NCI-H226 (cell line): ENCODE measurements at regions not wholly inside any gene's neighbourhood (a gene's known extent, or its start where the extent isn't known, plus 50 kb on each side); places are given as distances from the start of the nearest gene placed in this dataset.
A peak's percentile ranks its signal among the peaks of the same experiment; 100 is the strongest.

Experiments used
- DNase-seq: peaks from one replicate; pipeline ENCODE4 v3.0.0-alpha.2; 2015

DNA sequence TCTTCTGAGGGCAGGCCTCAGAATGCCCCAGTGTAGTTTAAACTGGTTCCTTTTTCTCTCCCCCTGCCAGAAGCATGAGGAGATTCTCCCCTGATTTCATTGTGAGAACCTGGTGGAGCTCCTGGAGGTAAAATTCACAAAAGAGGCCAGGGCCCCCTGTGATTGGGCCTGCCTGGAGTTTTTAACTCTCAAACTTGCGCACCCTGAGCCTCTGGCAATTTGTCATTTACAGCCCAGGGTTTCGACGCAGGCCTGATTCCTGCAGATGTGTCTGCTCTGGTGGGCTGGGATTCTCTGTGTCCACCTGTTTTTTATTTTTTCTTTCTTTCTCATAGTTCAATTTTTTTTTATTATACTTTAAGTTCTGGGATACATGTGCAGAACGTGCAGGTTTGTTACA is 157.9 kb downstream of the ASB1 start:
- no peak for DNase-seq

DNA sequence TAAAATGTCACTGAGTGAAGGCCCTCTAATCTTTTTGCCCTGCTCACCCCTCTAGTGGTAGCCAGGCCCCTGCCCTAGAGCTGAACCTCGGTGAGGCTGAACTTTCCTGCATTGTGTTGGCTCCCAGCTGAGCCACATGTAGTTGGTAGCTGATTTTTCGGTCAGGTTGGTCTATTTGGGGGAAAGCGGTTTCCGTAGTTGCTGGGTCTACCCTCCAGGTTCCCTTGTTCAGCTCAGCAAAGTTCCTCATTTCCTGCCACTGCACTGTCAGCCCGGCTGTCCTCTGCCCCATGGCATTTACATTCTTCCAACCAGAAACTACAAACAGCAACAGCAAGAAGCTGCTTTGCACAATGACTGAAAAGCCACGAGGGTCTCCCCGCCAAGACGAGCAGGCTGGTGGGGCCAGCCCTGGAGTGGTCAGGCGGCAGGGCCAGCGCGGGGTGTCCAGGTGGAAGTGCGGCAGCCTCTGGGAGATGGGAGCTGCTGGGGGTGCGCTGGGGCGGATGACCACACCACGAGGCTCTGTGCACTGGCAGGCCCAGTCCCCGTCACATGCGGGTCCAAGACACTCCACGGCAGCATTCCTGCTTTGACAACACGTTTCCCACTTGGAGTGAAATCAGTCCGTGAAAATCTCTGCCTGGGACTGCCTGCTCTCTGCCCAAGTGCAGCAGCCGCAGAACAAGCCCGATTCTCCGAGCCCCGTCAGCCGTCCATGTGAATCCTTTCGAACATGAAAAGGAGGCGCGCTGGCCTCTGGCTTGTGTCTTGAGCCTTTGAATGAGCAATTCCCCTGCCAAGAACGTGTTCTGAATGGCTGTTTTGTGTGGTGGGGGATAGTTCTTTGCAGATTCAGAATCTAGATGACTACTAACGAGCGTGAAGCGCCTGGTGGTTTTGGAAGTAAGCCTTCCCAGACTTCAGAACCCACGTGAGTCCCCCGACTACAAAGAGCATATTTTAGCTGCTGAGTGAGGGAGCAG is 159.4 kb downstream of the ASB1 start:
- DNase-seq = no peak

DNA sequence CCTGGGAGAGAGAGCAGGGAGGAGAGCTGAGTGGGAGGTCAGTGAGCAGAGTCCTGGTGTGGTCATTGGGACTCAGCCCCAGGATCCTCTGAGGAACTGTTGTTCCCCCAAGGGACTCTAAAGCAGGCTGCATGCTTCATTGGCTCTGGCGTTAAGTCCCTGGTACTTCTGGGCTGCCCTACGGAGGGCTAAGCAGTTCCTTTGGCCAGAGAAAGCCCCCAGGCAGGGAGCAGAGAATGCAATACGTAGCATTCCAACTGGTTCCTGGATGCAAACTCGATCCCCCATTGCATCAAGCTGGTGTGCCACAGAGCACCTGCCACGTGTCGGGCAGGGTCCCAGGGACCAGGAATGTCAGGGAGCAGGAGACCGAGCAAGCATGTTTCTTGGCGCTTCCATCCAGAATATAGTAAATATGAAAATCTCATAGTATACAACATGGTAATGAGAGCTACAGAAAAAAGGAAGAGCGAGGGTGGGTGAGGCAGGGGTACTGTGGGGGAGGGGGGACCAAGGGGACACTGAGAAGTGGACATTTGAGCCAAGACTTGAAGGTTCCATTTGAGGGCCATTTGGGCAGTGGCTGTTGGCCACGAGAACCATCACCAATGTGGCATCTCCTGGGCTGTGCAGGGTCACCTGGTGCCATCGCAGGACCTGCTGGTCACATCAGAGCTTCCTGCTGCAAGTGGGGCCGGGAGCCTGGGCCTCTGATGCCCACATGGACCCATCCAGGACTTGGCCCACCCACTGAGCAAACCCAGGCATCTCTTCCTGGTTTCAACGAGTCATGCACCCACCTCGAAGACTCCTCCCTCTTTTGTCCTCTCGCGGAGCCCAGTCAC is 160.4 kb downstream of the ASB1 start:
- DNase-seq = no peak

DNA sequence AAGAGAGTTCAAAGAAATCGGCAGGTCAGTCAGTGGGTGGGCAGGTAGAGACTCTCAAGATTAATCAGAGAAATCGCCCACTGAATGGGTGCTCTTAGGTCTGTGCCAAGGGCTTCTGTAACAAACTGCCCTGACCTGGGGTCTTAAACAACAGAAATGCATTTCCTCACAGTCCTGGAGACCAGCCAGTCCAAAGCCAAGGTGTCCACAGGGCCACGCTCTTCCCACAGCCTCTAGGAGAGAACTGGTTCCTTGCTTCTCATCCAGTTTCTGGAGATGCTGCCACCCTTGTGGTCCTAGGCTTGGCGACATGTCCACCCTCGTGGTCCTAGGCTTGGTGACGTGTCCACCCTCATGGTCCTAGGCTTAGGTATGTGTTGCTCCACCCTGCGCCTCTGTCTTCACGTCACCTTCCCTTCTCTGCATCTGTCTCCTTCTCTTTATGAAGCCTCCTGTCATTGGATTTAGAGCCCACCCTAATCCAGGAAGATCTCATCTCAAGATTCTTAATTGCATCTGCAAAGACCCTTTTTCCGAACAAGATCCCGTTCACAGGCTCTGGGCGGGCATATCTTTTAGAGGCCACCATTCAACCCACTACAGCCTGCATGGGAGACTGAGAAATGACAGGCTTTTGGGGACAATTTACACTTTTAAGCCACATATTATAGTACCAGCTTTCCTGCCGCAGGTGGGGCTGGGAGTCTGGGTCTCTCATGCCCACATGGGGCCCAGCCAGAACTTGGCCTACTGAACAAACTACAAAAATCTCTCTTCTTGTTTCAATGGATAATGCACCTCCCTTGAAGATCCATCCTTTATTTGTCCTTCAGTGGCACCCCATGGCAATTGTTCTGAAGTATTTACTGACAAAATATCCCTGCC is 161.3 kb downstream of the ASB1 start:
- DNase-seq = no peak

DNA sequence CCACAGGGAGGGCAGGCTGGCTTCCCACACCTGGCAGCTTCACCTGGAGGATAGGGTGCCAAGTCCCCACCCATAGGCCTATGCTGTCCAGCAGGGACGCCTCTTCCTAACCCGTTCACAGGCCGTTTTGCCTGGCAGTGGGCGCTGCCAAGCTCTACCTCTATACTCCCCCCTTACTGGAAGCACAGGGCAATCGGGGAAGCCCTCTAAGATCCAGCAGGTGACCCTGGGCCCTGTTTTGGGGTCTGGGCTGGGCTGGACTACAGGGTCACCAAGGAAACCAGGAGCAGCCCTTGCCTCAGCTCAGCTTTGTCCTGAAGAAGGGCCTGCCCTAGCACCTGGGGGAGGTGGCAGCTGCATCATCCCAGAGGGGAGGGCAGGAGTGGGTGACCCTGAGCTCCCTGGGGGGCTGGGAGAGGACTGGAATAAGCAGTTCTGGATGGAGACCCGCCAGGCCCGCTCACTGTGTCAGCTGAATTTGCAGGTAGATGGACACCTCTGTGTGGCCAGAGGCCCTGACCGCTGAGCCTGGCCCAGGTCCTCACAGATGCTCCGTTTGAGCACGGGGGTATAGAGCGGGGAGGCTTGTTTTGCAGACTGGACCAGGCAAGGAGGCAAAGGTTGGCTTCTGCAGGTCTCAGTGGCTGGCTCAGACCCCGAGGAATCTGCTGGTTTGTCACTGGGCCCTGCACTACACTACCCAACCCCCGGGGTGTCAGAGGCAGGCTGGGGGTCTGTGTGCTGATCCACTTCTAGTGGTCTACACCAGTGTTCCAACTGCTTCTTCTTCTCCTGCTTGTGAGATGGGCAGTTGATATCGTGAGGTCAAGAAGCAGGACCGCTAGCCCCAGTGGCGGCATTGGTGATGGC is 163.1 kb downstream of the ASB1 start:
- no peak for DNase-seq

DNA sequence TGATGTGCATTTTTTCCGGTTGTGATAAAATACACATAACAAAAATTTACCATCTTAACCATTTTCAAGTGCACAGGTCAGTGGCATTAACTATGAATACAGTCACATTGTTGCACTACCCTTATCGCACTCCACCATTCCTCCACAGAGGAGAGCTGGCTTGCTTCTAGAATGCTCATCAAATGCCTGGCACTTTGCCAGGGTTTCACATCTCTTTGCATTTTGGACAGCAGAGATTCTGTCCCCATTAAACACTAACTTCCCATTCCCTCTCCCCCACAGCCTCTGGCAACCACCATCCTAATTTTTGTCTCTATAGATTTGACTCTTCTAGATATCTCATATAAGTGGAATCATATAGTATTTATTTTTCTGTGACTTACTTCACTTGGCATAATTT is 165.0 kb downstream of the ASB1 start:
- no peak for DNase-seq

DNA sequence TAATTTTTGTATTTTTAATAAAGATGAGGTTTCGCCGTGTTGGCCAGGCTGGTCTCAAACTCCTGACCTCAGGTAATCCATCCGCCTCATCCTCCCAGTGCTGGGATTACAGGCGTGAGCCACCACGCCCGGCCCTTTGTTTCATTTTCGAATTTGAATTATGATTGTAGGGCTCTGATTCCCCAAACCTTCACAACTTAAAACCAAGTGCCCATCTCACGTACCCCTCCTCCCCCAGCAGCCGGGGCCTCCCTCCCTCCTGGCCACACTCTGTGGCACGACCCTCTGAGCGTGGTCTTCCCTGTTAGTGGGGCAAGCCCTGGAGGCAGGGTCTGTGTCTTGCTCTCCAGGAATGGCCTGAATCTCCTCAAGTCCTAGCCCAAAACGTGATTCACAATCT is 166.5 kb downstream of the ASB1 start:
- DNase-seq = no peak

DNA sequence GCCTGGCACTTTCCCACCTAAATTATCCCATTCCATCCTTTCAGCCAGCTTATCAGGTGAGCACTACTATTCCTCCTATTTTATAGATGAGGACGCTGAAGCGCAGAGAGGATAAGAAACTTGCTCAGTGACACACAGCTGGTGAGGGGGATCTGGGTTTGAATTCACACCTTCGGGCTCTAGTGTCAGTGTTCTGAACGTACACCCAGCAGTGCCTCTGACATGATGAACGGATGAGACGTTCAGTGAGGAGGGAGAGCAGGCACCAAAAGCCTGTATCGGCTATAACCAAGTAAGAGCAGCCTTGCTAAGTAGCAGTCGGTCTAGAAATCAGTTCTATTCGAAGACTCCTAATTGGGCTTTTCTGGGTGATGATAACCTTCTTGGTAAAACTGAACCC is 167.0 kb downstream of the ASB1 start:
- no peak for DNase-seq

DNA sequence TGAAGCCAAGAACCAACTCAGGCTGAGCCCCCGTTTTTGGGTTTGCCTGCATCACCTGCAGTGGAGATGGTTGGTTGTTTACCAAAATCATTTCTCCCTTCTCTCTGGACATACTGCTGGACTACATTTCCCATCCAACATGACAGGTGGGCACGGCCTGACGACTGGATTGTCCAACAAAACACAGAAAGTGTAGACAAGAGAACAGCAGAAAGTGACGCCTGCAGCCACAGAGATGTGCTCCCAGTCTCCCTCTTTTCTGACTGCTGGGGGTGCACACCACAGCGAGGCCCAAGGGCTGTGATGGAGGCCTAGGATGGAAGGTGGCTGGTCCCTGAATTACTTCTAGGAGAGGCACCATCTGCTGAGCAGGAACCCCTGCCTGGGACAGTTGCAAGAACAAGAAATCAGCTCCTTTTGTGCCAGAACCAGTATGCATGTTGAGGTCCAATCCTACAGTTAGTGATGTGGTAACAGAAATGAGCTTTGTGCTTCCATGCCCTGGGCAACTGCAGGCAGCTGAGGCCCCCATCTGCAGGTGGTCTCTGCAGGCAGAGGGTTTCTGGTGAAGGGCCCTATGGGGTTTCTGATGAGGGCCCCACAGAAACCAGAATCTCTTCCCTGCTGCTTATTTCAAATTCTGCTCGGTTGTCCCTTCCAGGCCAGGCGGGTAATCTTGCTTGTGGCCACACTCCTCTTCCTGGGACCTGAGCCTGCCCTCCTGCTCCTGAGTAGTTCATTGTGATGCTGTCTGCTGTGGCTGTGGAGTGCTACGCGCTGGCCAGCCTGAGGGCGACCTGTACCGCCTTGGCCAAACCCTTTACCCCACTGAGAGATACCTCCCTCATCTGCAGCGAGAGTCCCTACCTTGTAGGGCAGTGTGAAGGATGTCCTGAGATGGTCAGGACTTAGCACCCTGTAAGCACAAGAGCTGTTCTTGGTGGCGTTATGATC is 168.3 kb downstream of the ASB1 start:
- no peak for DNase-seq

DNA sequence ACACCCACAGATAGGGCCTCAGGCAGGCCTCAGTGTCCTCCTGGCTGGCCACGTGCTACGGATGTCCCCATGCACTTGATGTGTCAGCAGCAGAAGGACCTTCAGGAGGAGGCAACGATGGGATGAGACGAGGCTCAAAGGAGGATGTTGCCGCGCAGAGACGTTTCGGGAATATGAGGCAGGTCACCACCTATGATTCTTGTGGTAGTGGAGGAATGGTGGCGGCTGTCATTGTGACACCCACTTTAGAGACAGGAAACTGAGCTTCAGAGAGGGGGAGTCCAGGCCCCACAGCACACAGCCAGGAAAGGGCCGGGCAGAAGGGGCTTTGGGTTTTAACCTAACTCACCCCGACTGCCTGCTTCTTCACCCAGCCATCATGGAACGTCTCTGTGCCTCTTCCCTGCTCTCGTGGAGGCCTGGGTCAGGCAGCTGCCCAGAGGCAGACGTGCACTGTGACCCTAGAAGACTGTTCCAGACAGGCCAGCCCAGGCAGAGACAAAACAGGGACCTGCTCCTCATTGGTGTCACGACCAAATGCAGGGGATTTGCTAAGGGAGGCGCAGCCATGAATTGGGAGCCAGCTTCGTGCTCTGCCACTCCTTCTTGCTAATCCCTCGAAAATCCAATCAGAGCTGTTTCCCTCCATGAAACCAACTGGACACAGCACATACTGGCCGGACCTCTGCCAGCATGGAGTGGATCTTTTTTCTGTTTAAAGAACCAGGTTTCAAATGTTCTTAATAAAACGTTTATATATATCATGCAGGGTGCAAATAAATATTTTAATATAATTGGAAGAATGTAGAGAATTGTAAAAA is 169.2 kb downstream of the ASB1 start:
- no peak for DNase-seq

DNA sequence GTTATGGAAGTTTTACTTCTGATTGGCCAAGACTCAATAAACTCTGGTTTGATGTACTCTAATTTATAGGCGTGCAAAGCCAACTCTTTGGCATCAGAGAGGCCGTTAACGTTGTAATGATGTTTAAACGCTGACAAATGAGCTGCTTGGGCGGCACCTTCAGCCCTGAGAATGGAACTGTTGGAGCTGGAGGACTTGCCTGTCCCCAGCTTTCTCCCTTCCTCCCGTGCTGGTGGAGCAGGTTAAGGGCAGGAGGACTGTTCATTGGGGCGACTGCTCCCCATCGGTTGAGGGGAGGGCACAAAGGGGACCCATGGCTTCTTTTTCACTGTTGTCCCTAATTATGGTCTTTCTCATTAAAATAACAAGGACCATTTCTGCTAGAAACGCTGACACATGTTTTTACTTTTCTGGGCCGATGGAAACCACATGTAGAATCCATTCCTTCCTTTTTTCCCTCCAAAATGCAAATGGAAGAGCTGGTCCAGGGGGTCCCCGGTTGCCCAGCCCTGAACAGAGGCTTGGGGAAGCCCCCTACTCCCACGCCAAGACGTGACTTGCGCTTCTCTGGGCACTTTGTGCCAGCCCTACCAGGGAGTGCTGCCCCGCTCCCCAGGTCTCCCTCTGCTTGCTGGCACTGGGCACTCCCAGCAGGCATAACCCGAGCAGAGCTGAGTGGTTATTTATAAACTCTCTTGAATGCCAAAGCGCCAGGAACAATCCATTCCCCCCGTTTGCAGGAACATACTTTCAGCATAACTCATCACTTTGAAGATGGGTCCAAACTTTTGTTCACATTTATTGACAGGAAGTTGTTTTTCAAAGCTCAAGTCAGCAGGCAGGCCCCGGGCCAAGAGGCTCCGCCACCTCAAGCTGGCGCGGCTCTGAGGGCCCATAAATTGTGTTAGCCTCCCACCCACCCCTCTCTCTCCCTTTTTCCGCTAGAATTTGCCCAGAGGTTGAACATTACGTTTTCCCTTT is 170.1 kb downstream of the ASB1 start:
- peak; percentile 91 for DNase-seq

DNA sequence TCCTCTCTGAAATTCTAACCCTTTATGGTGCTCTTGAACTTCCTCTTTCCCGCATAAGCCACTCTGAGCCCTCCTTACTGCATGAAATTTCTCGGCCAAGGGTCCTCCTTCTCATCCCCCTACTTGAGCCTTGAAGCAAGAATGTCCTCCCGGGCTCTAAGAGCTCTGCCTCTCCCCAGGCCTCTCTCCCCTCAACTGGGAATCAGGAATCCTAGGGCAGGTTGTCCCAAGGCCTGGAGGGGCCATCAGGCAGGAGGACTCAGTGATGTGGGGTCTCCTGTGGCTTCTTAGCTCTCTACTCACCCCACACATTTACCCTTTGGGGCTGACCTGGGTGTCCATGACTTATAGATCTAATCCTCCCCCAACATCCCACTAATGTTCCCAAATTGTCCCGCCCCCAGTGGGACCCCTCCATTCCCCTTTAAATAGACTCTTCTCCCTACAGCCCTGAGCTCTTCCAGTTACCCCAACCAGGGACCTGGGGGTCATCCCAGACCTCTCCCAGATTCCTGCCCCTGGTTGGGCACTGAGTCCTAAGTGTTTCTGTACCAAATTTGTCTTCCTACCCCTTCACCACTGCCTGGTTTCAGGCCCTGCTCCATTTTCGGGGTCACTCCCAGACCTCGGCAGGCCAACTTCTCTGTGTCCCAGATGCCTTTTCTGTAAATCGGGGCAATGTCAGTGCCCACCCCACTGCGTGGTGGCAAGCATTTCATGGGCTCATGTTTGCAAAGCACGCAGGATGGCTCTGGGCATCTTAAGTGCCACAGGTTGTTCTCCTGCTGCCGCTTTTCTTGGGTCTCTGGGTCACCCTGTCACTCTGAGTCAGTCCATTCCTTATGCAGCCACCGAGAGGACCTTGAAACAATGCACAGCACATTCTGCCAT is 171.2 kb downstream of the ASB1 start:
- DNase-seq = no peak

DNA sequence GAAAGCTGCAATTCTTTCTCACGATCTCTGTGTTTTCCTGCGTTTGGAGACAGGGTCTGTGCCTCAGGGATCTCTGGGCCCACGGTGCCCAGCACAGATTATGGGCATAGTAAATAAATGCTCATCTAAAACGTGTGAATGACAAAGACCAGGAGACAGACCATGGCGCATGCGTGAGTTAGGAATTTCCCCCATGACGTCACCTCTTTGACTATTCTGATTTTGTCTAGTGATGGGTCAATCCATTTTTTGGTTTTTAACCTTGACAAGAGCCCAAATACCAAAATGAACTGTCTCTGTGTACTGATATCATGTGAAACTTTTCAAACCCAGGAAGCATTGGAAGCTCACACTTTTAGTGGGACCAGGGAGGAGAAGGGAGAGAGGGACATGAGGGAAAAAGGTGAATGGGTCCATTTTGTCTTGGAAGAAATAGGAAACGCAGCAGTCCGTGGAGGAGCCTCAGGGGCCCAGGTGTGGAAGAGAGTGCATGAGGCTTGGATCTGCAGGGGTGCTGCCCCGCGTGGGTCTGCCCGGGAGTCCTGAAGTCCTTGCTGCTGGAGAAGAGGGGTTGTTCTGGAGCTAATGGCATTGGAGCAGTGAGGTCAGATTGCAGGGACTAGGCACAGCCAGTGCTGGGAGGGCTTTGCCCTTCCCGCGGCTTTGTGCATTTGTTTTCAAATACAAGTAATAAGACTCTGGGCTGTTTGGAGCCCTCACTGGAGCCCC is 172.2 kb downstream of the ASB1 start:
- no peak for DNase-seq

DNA sequence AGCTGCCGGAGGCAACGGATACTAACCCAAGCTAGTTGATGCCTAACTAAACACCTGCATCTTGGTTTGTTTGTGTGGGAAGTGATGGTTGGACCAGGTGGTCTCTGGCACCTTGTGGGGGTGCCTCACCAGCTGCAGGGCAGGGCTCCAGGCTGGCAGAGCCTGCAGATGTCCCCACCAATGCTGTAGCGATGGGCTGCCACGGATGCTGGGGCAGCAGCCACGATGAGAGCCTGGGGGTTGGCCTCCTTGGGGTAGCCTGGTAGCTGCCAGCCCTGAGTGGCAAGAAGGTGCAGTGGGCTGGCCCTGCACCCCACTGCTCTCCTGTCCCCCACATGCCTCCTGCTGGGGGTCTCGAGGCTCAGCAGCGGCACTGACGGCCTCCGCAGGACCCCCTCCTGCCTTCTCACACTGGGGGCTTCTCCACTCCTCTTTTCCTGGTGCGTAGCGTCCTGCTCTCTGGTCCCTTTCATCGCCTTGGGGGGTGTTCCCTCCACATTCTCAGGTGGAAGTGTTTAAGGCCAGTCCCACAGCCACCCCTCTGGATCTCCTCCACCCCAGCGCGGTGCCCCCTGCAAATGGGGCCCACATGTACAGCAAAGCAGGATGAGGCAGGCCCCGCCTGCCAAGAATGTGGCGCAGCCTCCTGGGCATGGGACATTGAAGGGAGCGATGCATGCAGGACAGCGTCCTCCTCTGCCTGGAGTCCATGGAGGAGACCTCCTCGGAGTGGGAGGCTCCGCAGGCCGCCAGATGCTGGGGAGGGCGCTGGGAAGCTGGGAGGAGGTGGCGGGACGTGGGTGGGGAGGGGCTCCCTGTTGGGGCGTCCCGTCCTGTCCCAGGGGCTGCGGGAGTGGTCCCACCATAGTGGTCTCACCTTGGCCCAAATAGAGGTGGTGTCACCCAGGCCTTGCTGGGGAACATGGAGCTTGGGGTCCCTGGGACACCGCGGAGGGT is 173.1 kb downstream of the ASB1 start:
- no peak for DNase-seq
